CD14-positive monocyte (primary cell): ENCODE measurements at regions not wholly inside any gene's neighbourhood (a gene's known extent, or its start where the extent isn't known, plus 50 kb on each side); places are given as distances from the start of the nearest gene placed in this dataset.
"Not testable (repeated sequence)": the region's sequence is repeated elsewhere in the genome, so short reads cannot be mapped to it uniquely, and the experiment has no call there.

ENCODE experiments used
- DNase-seq, 3 donors: peaks; one replicate each; pipeline ENCODE4 v3.0.0-alpha.2; 2011 to 2022
- H2AFZ ChIP-seq: 2 replicates; pipeline ENCODE4 v1.6.0; 2012; ENCODE audit warnings: mild to moderate bottlenecking, low read depth, low read length, inconsistent platforms; ENCODE audit not compliant: insufficient read depth, poor library complexity, severe bottlenecking
- H3K27ac ChIP-seq, 2 donors: 1 replicate in 1 of 2; 2 replicates in 1 of 2; pipeline ENCODE4 v1.5.1; 2012 to 2013; ENCODE audit warnings: low read length in 2 of 2, control low read depth in 1 of 2, inconsistent platforms in 1 of 2, low read depth in 1 of 2, mild to moderate bottlenecking in 1 of 2
- H3K27me3 ChIP-seq, 2 donors: one replicate each; pipeline versions ENCODE4 v1.6.0 to v1.6.1; 2011 to 2013; ENCODE audit warnings: low read length in 2 of 2; ENCODE audit not compliant: control insufficient read depth in 2 of 2, insufficient read depth in 2 of 2
- H3K36me3 ChIP-seq, 2 donors: replicated peaks in 1 of 2; 1 replicate in 1 of 2; 2 replicates in 1 of 2; pipeline versions ENCODE4 v1.5.1 to v1.6.1; 2012 to 2013; ENCODE audit warnings: low read length in 2 of 2, control low read depth in 1 of 2, inconsistent platforms in 1 of 2, mild to moderate bottlenecking in 1 of 2; ENCODE audit not compliant: insufficient read depth in 2 of 2, control insufficient read depth in 1 of 2
- H3K4me1 ChIP-seq, 2 donors: 1 replicate in 1 of 2; 2 replicates in 1 of 2; pipeline versions ENCODE4 v1.5.1 to v1.6.1; 2012 to 2013; ENCODE audit warnings: low read length in 2 of 2, control low read depth in 1 of 2, inconsistent platforms in 1 of 2, mild to moderate bottlenecking in 1 of 2, moderate library complexity in 1 of 2; ENCODE audit not compliant: insufficient read depth in 2 of 2, control insufficient read depth in 1 of 2
- H3K4me2 ChIP-seq: replicated peaks from 2 replicates; pipeline ENCODE3; 2012; ENCODE audit warnings: low read length, moderate library complexity, mild to moderate bottlenecking; ENCODE audit not compliant: poor library complexity, severe bottlenecking; ENCODE audit errors: extremely low read depth
- H3K4me3 ChIP-seq, 3 experiments: fragments of 200-600 bp in 1 of 3; sonication (generic) in 1 of 3; replicated peaks in 1 of 3; 1 replicate in 2 of 3; 2 replicates in 1 of 3; pipeline ENCODE4 v1.5.1; 2011 to 2013; ENCODE audit warnings: low read length in 3 of 3, mild to moderate bottlenecking in 3 of 3, control low read depth in 2 of 3, low read depth in 2 of 3, inconsistent platforms in 1 of 3, moderate library complexity in 1 of 3
- H3K79me2 ChIP-seq: 2 replicates; pipeline ENCODE4 v1.6.0; 2012; ENCODE audit warnings: mild to moderate bottlenecking, control low read depth, inconsistent platforms, low read length, moderate library complexity; ENCODE audit not compliant: insufficient read depth
- H3K9ac ChIP-seq: 2 replicates; pipeline ENCODE4 v1.6.0; 2017; ENCODE audit warnings: low read length, mild to moderate bottlenecking; ENCODE audit not compliant: insufficient read depth, poor library complexity, severe bottlenecking
- H3K9me3 ChIP-seq, 2 donors: replicated peaks in 1 of 2; 1 replicate in 1 of 2; 2 replicates in 1 of 2; pipeline versions ENCODE4 v1.5.1 to v1.6.1; 2012 to 2013; ENCODE audit warnings: low read length in 2 of 2, control low read depth in 1 of 2; ENCODE audit not compliant: control insufficient read depth in 1 of 2, insufficient read depth in 1 of 2
- H4K20me1 ChIP-seq: 2 replicates; pipeline ENCODE4 v1.6.0; 2012; ENCODE audit warnings: mild to moderate bottlenecking, low read length, control low read depth, moderate library complexity; ENCODE audit not compliant: insufficient read depth
- H3K27ac Mint-ChIP-seq, 7 donors: one replicate each; pipeline ENCODE4 v1.8.0; 2020; ENCODE audit warnings: mild to moderate bottlenecking in 7 of 7, mixed read lengths in 7 of 7, moderate library complexity in 6 of 7, inconsistent platforms in 2 of 7
- H3K27me3 Mint-ChIP-seq, 3 donors: one replicate each; pipeline ENCODE4 v1.8.0; 2021 to 2022; ENCODE audit warnings: low read depth in 3 of 3, mild to moderate bottlenecking in 3 of 3, mixed read lengths in 3 of 3, moderate library complexity in 3 of 3, inconsistent platforms in 1 of 3
- H3K36me3 Mint-ChIP-seq, 2 donors: one replicate each; pipeline ENCODE4 v1.8.0; 2020; ENCODE audit warnings: mixed read lengths in 2 of 2, inconsistent platforms in 1 of 2, mild to moderate bottlenecking in 1 of 2
- H3K4me1 Mint-ChIP-seq: one replicate; pipeline ENCODE4 v1.8.0; 2020; ENCODE audit warnings: mild to moderate bottlenecking, mixed read lengths
- H3K4me3 Mint-ChIP-seq, 2 donors: one replicate each; pipeline ENCODE4 v1.8.0; 2020; ENCODE audit warnings: mild to moderate bottlenecking in 2 of 2, mixed read lengths in 2 of 2, moderate library complexity in 1 of 2
- H3K9me3 Mint-ChIP-seq, 7 donors: one replicate each; pipeline ENCODE4 v1.8.0; 2020 to 2022; ENCODE audit warnings: mixed read lengths in 7 of 7, mild to moderate bottlenecking in 6 of 7, moderate library complexity in 6 of 7, inconsistent platforms in 2 of 7
- WGBS: methylation state at CpG from one replicate; pipeline ENCODE4 v1.1.5; 2013; ENCODE audit warnings: missing lambda C conversion rate; ENCODE audit not compliant: insufficient coverage; 5-methylcytosine and 5-hydroxymethylcytosine counted together
- intact Hi-C, 2 donors: fragments of 100-400 bp; cut with micrococcal nuclease; formaldehyde crosslinking; loops; one replicate each; pipeline versions ENCODE4 v1.15.0 to v1.15.1; 2023
- TF ChIP-seq, protein P1 (sequence below): fragments of 200-600 bp; IDR thresholded peaks from one replicate; pipeline ENCODE4 v1.8.0; 2022; ENCODE audit warnings: antibody characterized with exemption, mild to moderate bottlenecking

DNA sequence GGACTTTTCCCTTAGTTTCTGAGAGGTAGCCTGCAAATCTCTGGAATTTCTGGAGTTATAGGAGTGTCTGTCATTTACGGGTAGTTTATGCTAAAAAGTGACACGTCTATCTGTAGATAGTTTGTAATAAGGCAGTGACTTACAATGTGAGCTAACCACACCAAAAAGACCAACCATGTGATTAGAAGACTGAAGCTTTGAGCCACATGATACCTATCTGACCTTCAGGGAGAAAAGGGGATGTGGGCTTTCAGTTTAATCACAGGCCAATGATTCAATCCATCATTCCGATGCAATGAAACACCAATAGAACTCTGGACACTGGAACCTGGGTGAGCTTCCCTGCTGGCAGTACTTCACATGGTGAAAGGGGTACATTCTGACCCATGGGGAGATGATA is 254.6 kb upstream of the GK2 start:
- H3K36me3 ChIP-seq, result no peaks in the 10 kb centered on the region
- peaks cover 0 to 9% of the 10 kb centered on the region in 2 donors for H3K9me3 ChIP-seq
- no peak overlapping the region for H3K27ac Mint-ChIP-seq
- intact Hi-C loops, result no loop called here
- WGBS, result no CpG with 5 or more reads among the region's 3 CpGs
- no peaks in the 10 kb centered on the region for H3K27me3 ChIP-seq
- H3K4me2 ChIP-seq, result no peak overlapping the region
- no peak overlapping the region for H3K4me3 Mint-ChIP-seq
- peaks cover 2 to 28% (median 15%) of the 10 kb centered on the region in 7 donors for H3K9me3 Mint-ChIP-seq
- H3K79me2 ChIP-seq, result no peaks in the 10 kb centered on the region
- no peaks in the 10 kb centered on the region for H4K20me1 ChIP-seq
- no peaks in the 10 kb centered on the region for H3K36me3 Mint-ChIP-seq
- DNase-seq, result no peak
- H3K27ac ChIP-seq, result no peak overlapping the region
- no peak overlapping the region for H3K4me3 ChIP-seq
- no peaks in the 10 kb centered on the region for H3K4me1 Mint-ChIP-seq
- no peak overlapping the region for H3K9ac ChIP-seq
- peaks cover 0 to 2% (median 0%) of the 10 kb centered on the region in 3 donors for H3K27me3 Mint-ChIP-seq
- H2AFZ ChIP-seq, result no peak overlapping the region
- H3K4me1 ChIP-seq, result no peaks in the 10 kb centered on the region
- TF ChIP-seq, protein P1, sequence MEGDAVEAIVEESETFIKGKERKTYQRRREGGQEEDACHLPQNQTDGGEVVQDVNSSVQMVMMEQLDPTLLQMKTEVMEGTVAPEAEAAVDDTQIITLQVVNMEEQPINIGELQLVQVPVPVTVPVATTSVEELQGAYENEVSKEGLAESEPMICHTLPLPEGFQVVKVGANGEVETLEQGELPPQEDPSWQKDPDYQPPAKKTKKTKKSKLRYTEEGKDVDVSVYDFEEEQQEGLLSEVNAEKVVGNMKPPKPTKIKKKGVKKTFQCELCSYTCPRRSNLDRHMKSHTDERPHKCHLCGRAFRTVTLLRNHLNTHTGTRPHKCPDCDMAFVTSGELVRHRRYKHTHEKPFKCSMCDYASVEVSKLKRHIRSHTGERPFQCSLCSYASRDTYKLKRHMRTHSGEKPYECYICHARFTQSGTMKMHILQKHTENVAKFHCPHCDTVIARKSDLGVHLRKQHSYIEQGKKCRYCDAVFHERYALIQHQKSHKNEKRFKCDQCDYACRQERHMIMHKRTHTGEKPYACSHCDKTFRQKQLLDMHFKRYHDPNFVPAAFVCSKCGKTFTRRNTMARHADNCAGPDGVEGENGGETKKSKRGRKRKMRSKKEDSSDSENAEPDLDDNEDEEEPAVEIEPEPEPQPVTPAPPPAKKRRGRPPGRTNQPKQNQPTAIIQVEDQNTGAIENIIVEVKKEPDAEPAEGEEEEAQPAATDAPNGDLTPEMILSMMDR, result no peak

DNA sequence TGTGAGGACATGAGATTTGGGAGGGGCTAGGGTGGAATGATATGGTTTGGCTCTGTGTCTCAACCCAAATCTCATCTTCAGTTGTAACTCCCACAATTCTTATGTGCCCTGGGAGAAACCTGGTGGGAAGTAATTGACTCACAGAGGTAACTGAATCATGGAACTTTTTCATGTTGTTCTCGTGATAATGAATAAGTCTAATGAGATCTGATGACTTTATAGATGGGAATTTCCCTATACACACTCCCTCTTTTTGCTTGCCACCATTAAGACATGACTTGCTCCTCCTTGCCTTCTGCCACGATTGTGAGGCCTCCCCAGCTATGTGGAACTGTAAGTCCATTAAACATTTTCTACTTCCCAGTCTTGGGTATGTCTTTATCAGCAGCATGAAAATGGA is 253.2 kb upstream of the GK2 start:
- H3K36me3 Mint-ChIP-seq, result no peaks in the 10 kb centered on the region
- intact Hi-C loops, result no loop called here
- no peak overlapping the region for H3K4me3 ChIP-seq
- no peak for DNase-seq
- no peaks in the 10 kb centered on the region for H4K20me1 ChIP-seq
- no peak overlapping the region for H3K9ac ChIP-seq
- H3K4me2 ChIP-seq, result no peak overlapping the region
- no peaks in the 10 kb centered on the region for H3K4me1 Mint-ChIP-seq
- H3K79me2 ChIP-seq, result no peaks in the 10 kb centered on the region
- H3K9me3 ChIP-seq, result peaks cover 0 to 14% of the 10 kb centered on the region in 2 donors
- no peak overlapping the region for H3K27ac Mint-ChIP-seq
- TF ChIP-seq, protein P1, result no peak
- H3K36me3 ChIP-seq, result no peaks in the 10 kb centered on the region
- peaks cover 0 to 2% (median 0%) of the 10 kb centered on the region in 3 donors for H3K27me3 Mint-ChIP-seq
- H3K27me3 ChIP-seq, result no peaks in the 10 kb centered on the region
- WGBS, result no CpG with 5 or more reads among the region's 2 CpGs
- H3K4me1 ChIP-seq, result no peaks in the 10 kb centered on the region
- H2AFZ ChIP-seq, result no peak overlapping the region
- H3K4me3 Mint-ChIP-seq, result no peak overlapping the region
- H3K27ac ChIP-seq, result no peak overlapping the region
- peaks cover 4 to 33% (median 20%) of the 10 kb centered on the region in 7 donors for H3K9me3 Mint-ChIP-seq

DNA sequence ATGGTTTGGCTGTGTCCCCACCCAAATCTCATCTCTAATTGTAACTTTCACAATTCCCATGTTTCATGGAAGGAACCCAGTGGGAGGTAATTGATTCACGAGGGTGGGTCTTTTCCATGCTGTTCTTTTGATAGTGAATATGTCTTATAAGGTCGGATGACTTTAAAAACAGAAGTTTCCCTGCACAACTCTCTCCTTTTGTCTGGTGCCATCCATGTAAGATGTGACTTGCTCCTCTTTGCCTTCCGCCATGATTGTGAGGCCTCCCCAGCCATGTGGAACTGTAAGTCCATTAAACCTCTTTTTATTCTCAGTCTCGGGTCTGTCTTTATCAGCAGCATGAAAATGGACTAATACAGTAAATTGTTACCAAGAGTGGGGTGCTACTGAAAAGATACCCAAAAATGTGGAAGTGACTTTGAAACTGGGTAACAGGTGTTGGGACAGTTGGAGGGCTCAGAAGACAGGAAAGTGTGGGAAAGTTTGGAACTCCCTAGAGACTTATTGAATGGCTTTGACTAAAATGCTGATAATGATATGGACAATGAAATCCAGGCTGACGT is 251.4 kb upstream of the GK2 start:
- H3K4me1 ChIP-seq, H3K9ac ChIP-seq, H3K4me3 Mint-ChIP-seq, H3K27me3 ChIP-seq, H4K20me1 ChIP-seq, intact Hi-C loops, H3K79me2 ChIP-seq, H3K36me3 Mint-ChIP-seq, H3K27me3 Mint-ChIP-seq, DNase-seq, H3K4me1 Mint-ChIP-seq, H3K4me2 ChIP-seq, H3K27ac ChIP-seq, H3K4me3 ChIP-seq, H3K27ac Mint-ChIP-seq, H2AFZ ChIP-seq, H3K36me3 ChIP-seq: not testable (repeated sequence)
- peaks cover 0 to 14% of the 10 kb centered on the region in 2 donors for H3K9me3 ChIP-seq
- peaks cover 4 to 33% (median 20%) of the 10 kb centered on the region in 7 donors for H3K9me3 Mint-ChIP-seq
- 50% methylated on average over 2 of the region's 5 CpGs for WGBS
